Liver (tissue), 3 donors: ENCODE measurements at regions not wholly inside any gene's neighbourhood (a gene's known extent, or its start where the extent isn't known, plus 50 kb on each side); places are given as distances from the start of the nearest gene placed in this dataset.

ENCODE experiments used
- EGR1 ChIP-seq, 2 donors: IDR thresholded peaks; 2 replicates each; pipeline ENCODE4 v1.6.1; 2016 to 2018; ENCODE audit warnings: antibody characterized with exemption in 2 of 2, low read depth in 2 of 2
- GABPA ChIP-seq, 2 donors: IDR thresholded peaks in 1 of 2; conservative IDR thresholded peaks in 1 of 2; 2 replicates each; pipeline ENCODE4 v1.6.1; 2016; ENCODE audit warnings: antibody characterized with exemption in 2 of 2, mild to moderate bottlenecking in 1 of 2, moderate library complexity in 1 of 2
- JUND ChIP-seq, 2 donors: IDR thresholded peaks; 2 replicates each; pipeline ENCODE4 v1.6.1; 2016; ENCODE audit warnings: antibody characterized with exemption in 2 of 2
- MAX ChIP-seq: IDR thresholded peaks from 2 replicates; pipeline ENCODE4 v1.6.1; 2016; ENCODE audit warnings: antibody characterized with exemption
- TF ChIP-seq, protein P1 (sequence below): fragments of 150-350 bp; IDR thresholded peaks from 2 replicates; pipeline ENCODE4 v1.5.1; 2017; ENCODE audit warnings: improper control_type of control experiment, low read depth, low read length; ENCODE audit not compliant: missing input control
- donor health status: healthy.
- donor health status: healthy.

DNA sequence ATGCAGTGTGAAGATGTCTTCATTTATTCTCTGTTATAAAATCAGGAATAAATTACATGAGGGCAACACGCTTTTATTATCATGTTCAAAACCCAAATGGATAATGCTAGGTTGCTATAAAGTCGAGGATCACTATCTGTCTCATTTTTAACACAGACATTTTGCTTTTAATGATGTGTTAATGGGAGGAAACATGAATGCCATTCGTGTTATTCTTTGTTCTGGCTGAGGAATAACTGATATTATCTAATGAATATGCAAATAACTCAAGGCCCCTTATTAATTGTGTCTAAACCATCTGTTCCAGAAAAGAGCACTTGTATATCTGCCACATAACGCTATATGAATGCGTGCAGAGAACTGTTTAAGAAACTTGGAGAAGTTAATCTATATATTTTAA lies 576.1 kb downstream of the DCDC2C start:
- TF ChIP-seq EGR1 (IDR thresholded peaks at IDR 0.05; ENCODE audit: low read depth in 2 of 2) (no peak), JUND (IDR thresholded peaks at IDR 0.05) (no peak), GABPA (IDR thresholded peaks at IDR 0.05 in 1 of 2, conservative IDR thresholded peaks at IDR 0.05 in 1 of 2) (no peak), MAX (no peak)
- TF ChIP-seq, protein P1, sequence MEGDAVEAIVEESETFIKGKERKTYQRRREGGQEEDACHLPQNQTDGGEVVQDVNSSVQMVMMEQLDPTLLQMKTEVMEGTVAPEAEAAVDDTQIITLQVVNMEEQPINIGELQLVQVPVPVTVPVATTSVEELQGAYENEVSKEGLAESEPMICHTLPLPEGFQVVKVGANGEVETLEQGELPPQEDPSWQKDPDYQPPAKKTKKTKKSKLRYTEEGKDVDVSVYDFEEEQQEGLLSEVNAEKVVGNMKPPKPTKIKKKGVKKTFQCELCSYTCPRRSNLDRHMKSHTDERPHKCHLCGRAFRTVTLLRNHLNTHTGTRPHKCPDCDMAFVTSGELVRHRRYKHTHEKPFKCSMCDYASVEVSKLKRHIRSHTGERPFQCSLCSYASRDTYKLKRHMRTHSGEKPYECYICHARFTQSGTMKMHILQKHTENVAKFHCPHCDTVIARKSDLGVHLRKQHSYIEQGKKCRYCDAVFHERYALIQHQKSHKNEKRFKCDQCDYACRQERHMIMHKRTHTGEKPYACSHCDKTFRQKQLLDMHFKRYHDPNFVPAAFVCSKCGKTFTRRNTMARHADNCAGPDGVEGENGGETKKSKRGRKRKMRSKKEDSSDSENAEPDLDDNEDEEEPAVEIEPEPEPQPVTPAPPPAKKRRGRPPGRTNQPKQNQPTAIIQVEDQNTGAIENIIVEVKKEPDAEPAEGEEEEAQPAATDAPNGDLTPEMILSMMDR: no peak
